ENCODE measurements at regions not wholly inside any gene's neighbourhood (a gene's known extent, or its start where the extent isn't known, plus 50 kb on each side); places are given as distances from the start of the nearest gene placed in this dataset.

DNA sequence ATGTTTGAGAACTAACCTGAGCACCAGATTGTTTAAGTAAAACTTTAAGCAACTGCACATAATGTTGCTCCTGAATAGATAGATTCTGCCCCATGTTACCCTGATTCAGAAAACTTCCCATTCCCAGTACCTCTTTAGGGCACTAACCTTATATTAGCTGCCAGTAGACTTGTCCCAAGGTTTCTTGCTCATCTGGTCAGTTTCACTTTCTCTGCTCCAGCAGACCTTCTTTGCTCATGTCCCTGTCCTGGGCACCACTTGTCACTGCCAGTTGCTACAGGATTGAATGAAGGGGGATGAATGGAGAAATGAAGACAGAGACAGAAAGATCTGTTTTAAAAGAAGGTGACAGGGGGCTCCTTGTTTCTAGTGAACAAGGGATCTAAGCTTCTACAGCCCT, 65.2 kb upstream of the UGT2B10 start:
- Histone ChIP-seq H3K36me3 (ENCODE audit: control insufficient read depth in 2 of 2, extremely low read depth in 1 of 2, insufficient read depth in 2 of 2, low read length in 2 of 2) (no peaks in the 10 kb centered on the region), H3K9me3 (replicated peaks; ENCODE audit: control insufficient read depth, insufficient read depth, low read length) (peaks cover 3% of the 10 kb centered on the region), H3K4me1 (ENCODE audit: control insufficient read depth, extremely low read depth, insufficient read depth, low read length) (no peaks in the 10 kb centered on the region), H3K27ac (ENCODE audit: insufficient read depth, low read depth, low read length) (no peak overlapping the region), H3K27me3 (ENCODE audit: control insufficient read depth in 2 of 2, insufficient read depth in 2 of 2, low read length in 2 of 2) (no peaks in the 10 kb centered on the region), H3K9ac (replicated peaks; ENCODE audit: extremely low read depth, insufficient read depth, low read length) (no peak overlapping the region), H3K79me2 (ENCODE audit: control insufficient read depth, insufficient read depth, low read length) (no peaks in the 10 kb centered on the region), H3K4me3 (replicated peaks in 1 of 3; ENCODE audit: insufficient read depth in 1 of 3, low read depth in 1 of 3, low read length in 3 of 3) (no peak overlapping the region), H3K9me1 (replicated peaks; ENCODE audit: control insufficient read depth, extremely low read depth, insufficient read depth, low read length) (no peaks in the 10 kb centered on the region), H3K4me2 (ENCODE audit: insufficient read depth, low read length) (no peak overlapping the region), H2AFZ (ENCODE audit: low read depth, low read length) (no peak overlapping the region), H4K20me1 (replicated peaks; ENCODE audit: control insufficient read depth, extremely low read depth, insufficient read depth, low read length) (no peaks in the 10 kb centered on the region)
- no peak for TF ChIP-seq FOS (IDR thresholded peaks at IDR 0.05; ENCODE audit: borderline replicate concordance, insufficient read depth, low read length)
- TF ChIP-seq EZH2 (IDR thresholded peaks at IDR 0.05; ENCODE audit: borderline replicate concordance, low read depth, low read length, severe bottlenecking) = no peak
- no peak for TF ChIP-seq POLR2AphosphoS5 (IDR thresholded peaks at IDR 0.05; ENCODE audit: insufficient read depth, low read depth, low read length)
- no peak for TF ChIP-seq GATA2 (IDR thresholded peaks at IDR 0.05; ENCODE audit: insufficient read depth, insufficient read length, low read depth, low read length)
- no peak for TF ChIP-seq MYC (IDR thresholded peaks at IDR 0.05; ENCODE audit: low read depth, low read length)
- no peak for TF ChIP-seq JUN (IDR thresholded peaks at IDR 0.05; ENCODE audit: borderline replicate concordance, insufficient read depth, insufficient read length, low read depth)
- BruUV-seq (replicated peaks) = no TSS peak
- ChIA-PET CTCF (no interaction called here), POLR2A (no interaction called here)
- FAIRE-seq (no peak), DNase-seq (ENCODE audit: low read depth, low spot score) (no peak)
- intact Hi-C loops (cut with micrococcal nuclease) (no loop called here), dilution Hi-C loops (cut with MboI; ENCODE audit: extremely low pct_ligation_motif_present, low sequenced_read_pairs) (no loop called here)

DNA sequence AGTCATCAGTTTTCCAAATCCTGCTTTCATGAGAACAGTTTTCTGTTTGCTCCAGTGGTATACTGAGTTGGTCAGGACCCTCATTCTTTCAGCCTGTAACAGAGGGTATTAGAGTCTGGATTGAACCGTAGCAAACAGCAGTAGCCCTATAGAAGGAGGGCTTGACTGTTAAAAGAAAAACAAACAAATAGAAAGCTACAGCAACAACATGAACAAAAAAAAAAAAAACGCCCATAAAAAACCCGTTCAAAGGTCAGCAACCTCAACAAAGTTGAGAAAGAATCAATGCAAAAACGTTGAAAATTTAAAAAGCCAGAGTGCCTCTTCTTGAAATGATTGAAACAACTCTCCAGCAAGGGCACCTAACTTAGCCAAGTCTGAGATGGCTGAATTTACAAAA, 64.7 kb upstream of the UGT2B10 start:
- dilution Hi-C loops (cut with MboI; ENCODE audit: extremely low pct_ligation_motif_present, low sequenced_read_pairs) = no loop called here
- H3K9ac ChIP-seq (replicated peaks; ENCODE audit: extremely low read depth, insufficient read depth, low read length) = no peak overlapping the region
- no peak overlapping the region for H2AFZ ChIP-seq (ENCODE audit: low read depth, low read length)
- no TSS peak for BruUV-seq (replicated peaks)
- no peaks in the 10 kb centered on the region for H3K79me2 ChIP-seq (ENCODE audit: control insufficient read depth, insufficient read depth, low read length)
- no peaks in the 10 kb centered on the region for H3K36me3 ChIP-seq (ENCODE audit: control insufficient read depth in 2 of 2, extremely low read depth in 1 of 2, insufficient read depth in 2 of 2, low read length in 2 of 2)
- TF ChIP-seq EZH2 (IDR thresholded peaks at IDR 0.05; ENCODE audit: borderline replicate concordance, low read depth, low read length, severe bottlenecking) = no peak
- no peak for TF ChIP-seq POLR2AphosphoS5 (IDR thresholded peaks at IDR 0.05; ENCODE audit: insufficient read depth, low read depth, low read length)
- TF ChIP-seq, protein P1, sequence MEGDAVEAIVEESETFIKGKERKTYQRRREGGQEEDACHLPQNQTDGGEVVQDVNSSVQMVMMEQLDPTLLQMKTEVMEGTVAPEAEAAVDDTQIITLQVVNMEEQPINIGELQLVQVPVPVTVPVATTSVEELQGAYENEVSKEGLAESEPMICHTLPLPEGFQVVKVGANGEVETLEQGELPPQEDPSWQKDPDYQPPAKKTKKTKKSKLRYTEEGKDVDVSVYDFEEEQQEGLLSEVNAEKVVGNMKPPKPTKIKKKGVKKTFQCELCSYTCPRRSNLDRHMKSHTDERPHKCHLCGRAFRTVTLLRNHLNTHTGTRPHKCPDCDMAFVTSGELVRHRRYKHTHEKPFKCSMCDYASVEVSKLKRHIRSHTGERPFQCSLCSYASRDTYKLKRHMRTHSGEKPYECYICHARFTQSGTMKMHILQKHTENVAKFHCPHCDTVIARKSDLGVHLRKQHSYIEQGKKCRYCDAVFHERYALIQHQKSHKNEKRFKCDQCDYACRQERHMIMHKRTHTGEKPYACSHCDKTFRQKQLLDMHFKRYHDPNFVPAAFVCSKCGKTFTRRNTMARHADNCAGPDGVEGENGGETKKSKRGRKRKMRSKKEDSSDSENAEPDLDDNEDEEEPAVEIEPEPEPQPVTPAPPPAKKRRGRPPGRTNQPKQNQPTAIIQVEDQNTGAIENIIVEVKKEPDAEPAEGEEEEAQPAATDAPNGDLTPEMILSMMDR (IDR thresholded peaks at IDR 0.05; ENCODE audit: extremely low read depth in 1 of 2, insufficient read depth in 1 of 2, low read depth in 1 of 2, low read length in 2 of 2) = no peak
- TF ChIP-seq JUN (IDR thresholded peaks at IDR 0.05; ENCODE audit: borderline replicate concordance, insufficient read depth, insufficient read length, low read depth) = no peak
- no peak for TF ChIP-seq FOS (IDR thresholded peaks at IDR 0.05; ENCODE audit: borderline replicate concordance, insufficient read depth, low read length)
- no peak for TF ChIP-seq POLR2A (IDR thresholded peaks at IDR 0.05; ENCODE audit: low read depth, low read length)
- TF ChIP-seq GATA2 (IDR thresholded peaks at IDR 0.05; ENCODE audit: insufficient read depth, insufficient read length, low read depth, low read length) = no peak
- TF ChIP-seq MYC (IDR thresholded peaks at IDR 0.05; ENCODE audit: low read depth, low read length) = no peak
- TF ChIP-seq, protein P2, sequence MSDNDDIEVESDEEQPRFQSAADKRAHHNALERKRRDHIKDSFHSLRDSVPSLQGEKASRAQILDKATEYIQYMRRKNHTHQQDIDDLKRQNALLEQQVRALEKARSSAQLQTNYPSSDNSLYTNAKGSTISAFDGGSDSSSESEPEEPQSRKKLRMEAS (IDR thresholded peaks at IDR 0.05; ENCODE audit: insufficient read depth, insufficient read length) = no peak
- intact Hi-C loops (cut with micrococcal nuclease) = no loop called here
- no peaks in the 10 kb centered on the region for H3K4me1 ChIP-seq (ENCODE audit: control insufficient read depth, extremely low read depth, insufficient read depth, low read length)
- no peaks in the 10 kb centered on the region for H4K20me1 ChIP-seq (replicated peaks; ENCODE audit: control insufficient read depth, extremely low read depth, insufficient read depth, low read length)
- no peak for FAIRE-seq
- no peak for DNase-seq (ENCODE audit: low read depth, low spot score)
- ChIA-PET POLR2A (no interaction called here), CTCF (no interaction called here)
- H3K4me2 ChIP-seq (ENCODE audit: insufficient read depth, low read length) = no peak overlapping the region
- H3K27ac ChIP-seq (ENCODE audit: insufficient read depth, low read depth, low read length) = no peak overlapping the region
- H3K9me1 ChIP-seq (replicated peaks; ENCODE audit: control insufficient read depth, extremely low read depth, insufficient read depth, low read length) = no peaks in the 10 kb centered on the region
- peaks cover 2% of the 10 kb centered on the region for H3K9me3 ChIP-seq (replicated peaks; ENCODE audit: control insufficient read depth, insufficient read depth, low read length)
- H3K27me3 ChIP-seq (ENCODE audit: control insufficient read depth in 2 of 2, insufficient read depth in 2 of 2, low read length in 2 of 2) = no peaks in the 10 kb centered on the region
- H3K4me3 ChIP-seq (replicated peaks in 1 of 3; ENCODE audit: insufficient read depth in 1 of 3, low read depth in 1 of 3, low read length in 3 of 3) = no peak overlapping the region

Data from endothelial cell of umbilical vein (primary cell).